Breast epithelium (tissue), 4 donors: ENCODE measurements at regions not wholly inside any gene's neighbourhood (a gene's known extent, or its start where the extent isn't known, plus 50 kb on each side); places are given as distances from the start of the nearest gene placed in this dataset.

ENCODE experiments used
- DNase-seq, 2 donors: peaks; one replicate each; pipeline ENCODE4 v3.0.0-alpha.2; 2019; ENCODE audit warnings: low spot score in 2 of 2
- H3K27ac ChIP-seq, 2 donors: fragments of 200-600 bp; sonication (generic) in 1 of 2; one replicate each; pipeline ENCODE4 v1.5.1; 2016 to 2019; ENCODE audit warnings: mild to moderate bottlenecking in 1 of 2
- H3K27me3 ChIP-seq, 2 donors: fragments of 200-600 bp; sonication (generic) in 1 of 2; one replicate each; pipeline versions ENCODE4 v1.5.1 to v1.6.0; 2017 to 2019; ENCODE audit warnings: control low read depth in 1 of 2, mild to moderate bottlenecking in 1 of 2
- H3K36me3 ChIP-seq: fragments of 200-600 bp; one replicate; pipeline ENCODE4 v1.5.1; 2019
- H3K4me1 ChIP-seq, 2 donors: fragments of 200-600 bp; sonication (generic); one replicate each; pipeline ENCODE4 v1.5.1; 2016 to 2019; ENCODE audit warnings: control low read depth in 1 of 2
- H3K4me3 ChIP-seq, 3 donors: fragments of 200-600 bp; sonication (generic); 1 replicate in 2 of 3; 2 replicates in 1 of 3; pipeline ENCODE4 v1.5.1; 2016 to 2019; ENCODE audit warnings: mild to moderate bottlenecking in 3 of 3, moderate library complexity in 2 of 3
- H3K9me3 ChIP-seq, 2 donors: fragments of 200-600 bp; sonication (generic) in 1 of 2; one replicate each; pipeline ENCODE4 v1.5.1; 2016 to 2019; ENCODE audit warnings: control low read depth in 1 of 2
- CTCF ChIP-seq, 3 donors: fragments of 450-650 bp; IDR thresholded peaks; one replicate each; pipeline ENCODE4 v1.5.1; 2016 to 2017; ENCODE audit warnings: antibody characterized with exemption in 3 of 3, mild to moderate bottlenecking in 3 of 3, moderate library complexity in 3 of 3
- POLR2A ChIP-seq: fragments of 450-650 bp; IDR thresholded peaks from one replicate; pipeline ENCODE4 v1.6.1; 2016; ENCODE audit warnings: antibody characterized with exemption, mild to moderate bottlenecking, moderate library complexity
- POLR2AphosphoS5 ChIP-seq, 3 donors: sonication (generic); formaldehyde crosslinking; IDR thresholded peaks; one replicate each; pipeline ENCODE4 v1.6.1; 2017; ENCODE audit warnings: antibody characterized with exemption in 3 of 3
- intact Hi-C: fragments of 100-400 bp; cut with DNase I; formaldehyde crosslinking; loops from one replicate; pipeline ENCODE4 v1.15.1; 2023; ENCODE audit warnings: low total_unique reads

GRCh38 chr12:127883013-127883412 lies 384.0 kb upstream of the TMEM132C start:
- H3K27me3 ChIP-seq, result no peaks in the 10 kb centered on the region
- no peaks in the 10 kb centered on the region for H3K4me1 ChIP-seq
- H3K4me3 ChIP-seq, result no peak overlapping the region
- no peak for DNase-seq
- no peaks in the 10 kb centered on the region for H3K36me3 ChIP-seq
- TF ChIP-seq POLR2AphosphoS5 (IDR thresholded peaks at IDR 0.05), result no peak
- no peak for TF ChIP-seq POLR2A
- TF ChIP-seq CTCF (IDR thresholded peaks at IDR 0.05), result no peak
- intact Hi-C loops, result no loop called here
- H3K9me3 ChIP-seq, result no peaks in the 10 kb centered on the region
- no peak overlapping the region for H3K27ac ChIP-seq

- no peaks in the 10 kb centered on the region for H3K27me3 ChIP-seq
- H3K27ac ChIP-seq, result no peak overlapping the region
- TF ChIP-seq POLR2A (no peak), POLR2AphosphoS5 (IDR thresholded peaks at IDR 0.05) (no peak), CTCF (IDR thresholded peaks at IDR 0.05) (no peak)
- H3K36me3 ChIP-seq, result no peaks in the 10 kb centered on the region
- no peak for DNase-seq
- intact Hi-C loops, result no loop called here
- no peaks in the 10 kb centered on the region for H3K4me1 ChIP-seq
- H3K9me3 ChIP-seq, result no peaks in the 10 kb centered on the region
- H3K4me3 ChIP-seq, result no peak overlapping the region
Measured at GRCh38 chr12:127885954-127886750, 380.8 kb upstream of the TMEM132C start.

DNA sequence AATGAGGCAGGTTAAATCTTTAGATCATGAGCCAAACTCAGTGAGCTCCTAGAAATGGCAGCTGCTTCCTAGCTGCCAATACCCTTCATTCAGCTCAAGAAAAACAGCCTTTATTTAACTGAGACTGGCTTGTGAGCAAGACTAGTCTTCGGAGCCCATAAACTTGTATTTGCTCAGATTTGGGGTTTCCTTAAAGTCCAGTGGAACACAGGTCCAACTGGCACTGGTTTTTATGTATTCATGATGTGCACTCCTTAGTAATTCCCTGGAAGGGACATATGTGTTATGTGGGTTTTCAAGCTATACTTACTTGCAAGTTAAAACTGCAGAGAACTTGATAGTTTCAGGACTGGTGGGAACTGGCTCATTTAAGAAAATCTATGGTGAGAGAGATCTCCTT lies 380.1 kb upstream of the TMEM132C start:
- no peak for TF ChIP-seq CTCF (IDR thresholded peaks at IDR 0.05)
- no peak for TF ChIP-seq POLR2A
- TF ChIP-seq POLR2AphosphoS5 (IDR thresholded peaks at IDR 0.05), result no peak
- H3K27me3 ChIP-seq, result no peaks in the 10 kb centered on the region
- H3K27ac ChIP-seq, result no peak overlapping the region
- H3K4me1 ChIP-seq, result no peaks in the 10 kb centered on the region
- no peaks in the 10 kb centered on the region for H3K9me3 ChIP-seq
- H3K4me3 ChIP-seq, result no peak overlapping the region
- DNase-seq, result no peak
- H3K36me3 ChIP-seq, result no peaks in the 10 kb centered on the region
- intact Hi-C loops, result no loop called here

DNA sequence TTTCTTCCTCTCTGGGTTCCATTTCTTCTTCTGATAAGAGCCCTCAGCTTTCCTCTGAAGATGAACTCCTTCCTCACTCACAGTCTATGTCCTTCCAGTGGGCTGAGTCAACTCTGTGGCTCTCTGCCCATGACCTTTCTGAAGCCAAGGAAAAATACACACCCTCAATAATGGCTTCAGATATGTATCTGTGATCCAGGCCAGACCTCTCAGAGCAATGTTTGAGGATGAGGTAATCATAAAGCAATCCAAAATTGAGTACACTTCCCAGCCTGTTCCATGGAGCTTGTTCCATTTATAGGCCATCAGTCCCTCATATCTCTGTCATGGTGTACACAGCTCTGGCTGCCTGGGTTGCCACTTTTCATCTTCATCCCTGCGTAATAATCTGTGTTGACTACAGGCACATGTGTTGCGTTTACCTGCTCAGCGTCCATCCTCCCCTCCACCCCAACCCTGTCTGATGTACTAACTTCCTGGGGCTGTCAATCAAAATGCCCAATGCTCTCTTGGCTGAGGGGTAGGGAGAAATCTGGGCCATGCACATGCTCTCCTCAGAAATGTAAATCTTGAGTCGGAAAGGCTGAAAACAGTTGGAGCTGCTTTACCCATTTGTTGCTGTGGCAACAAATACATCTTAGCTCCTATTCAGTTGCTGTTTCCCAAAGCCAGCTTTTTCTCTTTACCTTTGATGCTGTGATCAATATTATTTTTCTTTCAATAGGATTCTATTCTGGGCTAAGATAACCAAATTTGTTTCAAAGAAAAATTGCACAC lies 377.8 kb upstream of the TMEM132C start:
- Histone ChIP-seq H3K27ac (no peak overlapping the region), H3K36me3 (no peaks in the 10 kb centered on the region), H3K4me3 (no peak overlapping the region), H3K9me3 (no peaks in the 10 kb centered on the region), H3K27me3 (no peaks in the 10 kb centered on the region), H3K4me1 (no peaks in the 10 kb centered on the region)
- TF ChIP-seq POLR2AphosphoS5 (IDR thresholded peaks at IDR 0.05), result no peak
- no peak for DNase-seq
- intact Hi-C loops, result no loop called here

- H3K27ac ChIP-seq, result no peak overlapping the region
- no peaks in the 10 kb centered on the region for H3K4me1 ChIP-seq
- H3K4me3 ChIP-seq, result no peak overlapping the region
- no peaks in the 10 kb centered on the region for H3K36me3 ChIP-seq
- no peak for DNase-seq
- no peaks in the 10 kb centered on the region for H3K9me3 ChIP-seq
- H3K27me3 ChIP-seq, result no peaks in the 10 kb centered on the region
- TF ChIP-seq CTCF (IDR thresholded peaks at IDR 0.05) (no peak), POLR2A (no peak), POLR2AphosphoS5 (IDR thresholded peaks at IDR 0.05) (no peak)
- intact Hi-C loops, result no loop called here
Measured at GRCh38 chr12:127893895-127894609, 372.9 kb upstream of the TMEM132C start.
